Left lung (tissue), 4 donors: ENCODE measurements at regions not wholly inside any gene's neighbourhood (a gene's known extent, or its start where the extent isn't known, plus 50 kb on each side); places are given as distances from the start of the nearest gene placed in this dataset.

Experiments
- ATAC-seq: fragments of 200-7000 bp; cut with Tn5 transposase; one replicate; pipeline ENCODE4 v1.9.1; 2020; ENCODE audit warnings: moderate library complexity
- DNase-seq, 4 donors: peaks; one replicate each; pipeline ENCODE4 v3.0.0-alpha.2; 2013 to 2020
- H3K27ac ChIP-seq, 2 donors: fragments of 200-600 bp; sonication (generic) in 1 of 2; one replicate each; pipeline versions ENCODE4 v1.5.0 to v1.8.0; 2020 to 2021
- H3K27me3 ChIP-seq, 2 donors: fragments of 200-600 bp; sonication (generic) in 1 of 2; one replicate each; pipeline versions ENCODE4 v1.5.0 to v1.8.0; 2020 to 2021
- H3K36me3 ChIP-seq, 2 donors: fragments of 200-600 bp; sonication (generic) in 1 of 2; one replicate each; pipeline versions ENCODE4 v1.5.0 to v1.8.0; 2020 to 2021
- H3K4me1 ChIP-seq, 2 donors: fragments of 200-600 bp; one replicate each; pipeline ENCODE4 v1.8.0; 2021
- H3K4me3 ChIP-seq, 2 donors: fragments of 200-600 bp; sonication (generic) in 1 of 2; one replicate each; pipeline versions ENCODE4 v1.5.0 to v1.8.0; 2020 to 2021; ENCODE audit warnings: mild to moderate bottlenecking in 1 of 2
- H3K9me3 ChIP-seq, 2 donors: fragments of 200-600 bp; sonication (generic) in 1 of 2; one replicate each; pipeline versions ENCODE4 v1.5.0 to v1.8.0; 2020 to 2021
- CTCF ChIP-seq, 2 donors: fragments of 200-600 bp; sonication (generic) in 1 of 2; IDR thresholded peaks; one replicate each; pipeline versions ENCODE4 v1.5.0 to v1.8.0; 2021; ENCODE audit warnings: antibody characterized with exemption in 2 of 2
- intact Hi-C, 2 donors: fragments of 100-400 bp; cut with DNase I; formaldehyde crosslinking; loops; one replicate each; pipeline versions ENCODE4 v1.11.2 to v1.14.2; 2022
- donor health status: DM: no; HTN: yes; CAD: no.
- donor health status: DM: no; HTN: no; CAD: no.

DNA sequence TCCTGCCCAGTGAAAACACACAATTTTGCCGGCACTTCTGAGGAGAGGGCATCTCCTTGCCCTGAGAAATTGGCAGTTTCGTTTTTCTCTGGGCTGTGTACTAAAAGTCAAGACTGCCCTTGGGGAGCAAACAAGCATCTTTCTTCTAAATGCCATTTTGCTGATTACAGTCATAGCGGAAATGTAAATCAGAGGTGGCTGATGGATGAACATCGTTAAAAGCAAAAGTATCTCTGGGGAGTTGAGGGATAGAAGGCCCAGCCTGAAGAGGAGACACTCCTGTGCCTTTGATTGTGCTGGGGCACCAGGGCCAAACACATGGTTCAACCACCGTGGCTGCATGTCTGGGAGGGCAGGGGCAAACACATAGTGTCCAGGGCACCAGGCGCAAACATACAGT, 49.8 kb downstream of the ABCC12 start:
- Histone ChIP-seq H3K27ac (no peak overlapping the region), H3K36me3 (no peaks in the 10 kb centered on the region), H3K4me1 (no peaks in the 10 kb centered on the region), H3K4me3 (no peak overlapping the region), H3K9me3 (no peaks in the 10 kb centered on the region), H3K27me3 (no peaks in the 10 kb centered on the region)
- intact Hi-C loops = no loop called here
- no peak for TF ChIP-seq CTCF (IDR thresholded peaks at IDR 0.05)
- ATAC-seq (no peak), DNase-seq (no peak)

GRCh38 chr16:48105456-48105855, 50.3 kb downstream of the ABCC12 start:
- Histone ChIP-seq H3K4me3 (no peak overlapping the region), H3K4me1 (no peaks in the 10 kb centered on the region), H3K36me3 (no peaks in the 10 kb centered on the region), H3K27me3 (no peaks in the 10 kb centered on the region), H3K27ac (no peak overlapping the region), H3K9me3 (no peaks in the 10 kb centered on the region)
- intact Hi-C loops = no loop called here
- TF ChIP-seq CTCF (IDR thresholded peaks at IDR 0.05) = no peak
- no peak for ATAC-seq
- no peak for DNase-seq

DNA sequence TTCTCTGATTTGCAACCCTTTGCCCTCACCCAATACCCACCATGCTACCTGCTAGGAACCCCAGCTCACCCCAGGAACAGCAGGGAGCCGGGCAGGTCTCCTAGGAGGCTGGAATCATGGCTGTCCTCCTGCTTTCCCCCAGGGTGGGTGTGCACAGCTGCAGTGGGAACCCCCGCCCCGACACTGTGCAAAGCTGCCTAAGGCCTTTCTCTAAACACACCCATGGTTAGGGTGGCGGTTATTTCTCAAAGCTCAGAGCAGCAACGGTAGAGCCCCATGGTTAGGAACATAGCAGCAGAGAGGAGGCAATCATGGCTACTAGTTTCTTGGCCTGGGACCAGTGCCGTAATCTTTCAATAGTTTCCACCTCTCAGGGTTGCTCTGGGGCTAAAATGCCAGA, 52.2 kb downstream of the ABCC12 start:
- no peak for ATAC-seq
- H3K27ac ChIP-seq = no peak overlapping the region

DNA sequence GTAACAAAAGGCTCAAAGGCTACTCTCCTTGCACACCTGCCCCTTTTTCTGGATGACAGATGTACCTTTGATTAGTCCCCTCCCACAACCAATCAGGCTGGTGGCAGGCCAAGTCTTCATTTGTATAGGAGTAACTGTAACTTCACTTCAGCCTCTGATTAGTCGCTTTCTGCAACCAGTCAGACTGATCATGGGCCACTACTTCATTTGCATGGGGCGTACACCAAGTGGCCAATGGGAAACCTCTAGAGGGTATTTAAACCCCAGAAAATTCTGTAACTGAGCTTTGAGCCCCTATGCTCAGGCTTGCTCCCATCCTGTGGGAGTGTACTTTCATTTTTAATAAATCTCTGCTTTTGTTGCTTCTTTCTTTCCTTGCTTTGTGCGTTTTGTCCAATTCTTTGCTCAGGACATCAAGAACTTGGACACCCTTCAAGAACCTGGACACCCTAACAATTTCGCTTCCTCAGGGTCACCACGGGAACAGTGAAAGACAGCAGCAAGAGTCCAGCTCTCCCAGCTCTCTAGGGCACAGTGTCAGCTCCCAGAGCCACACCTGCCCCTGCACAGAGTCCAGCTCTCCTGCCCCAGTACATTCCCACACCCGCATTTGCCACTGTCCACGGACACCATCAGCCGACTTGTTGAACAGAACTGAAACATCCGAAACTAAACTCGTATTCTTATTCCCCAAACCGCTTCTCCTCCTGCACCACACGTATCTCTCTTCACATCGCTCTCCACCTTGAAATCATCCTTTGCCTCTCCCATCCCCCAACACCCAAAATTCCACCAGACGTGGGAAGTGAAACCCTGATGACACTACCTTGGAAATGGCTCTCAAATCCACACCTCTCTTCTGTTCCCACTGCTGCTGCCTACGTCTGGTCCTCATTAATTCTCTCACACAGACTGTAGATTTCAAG, 53.4 kb downstream of the ABCC12 start:
- Histone ChIP-seq H3K36me3 (no peaks in the 10 kb centered on the region), H3K27ac (no peak overlapping the region), H3K27me3 (no peaks in the 10 kb centered on the region), H3K4me1 (no peaks in the 10 kb centered on the region), H3K4me3 (no peak overlapping the region), H3K9me3 (no peaks in the 10 kb centered on the region)
- TF ChIP-seq CTCF (IDR thresholded peaks at IDR 0.05) = no peak
- intact Hi-C loops = no loop called here
- ATAC-seq = no peak
- DNase-seq = no peak

More for the DNA sequence above, 52.2 kb downstream of the ABCC12 start:
- no peaks in the 10 kb centered on the region for H3K27me3 ChIP-seq
- intact Hi-C loops = no loop called here
- DNase-seq = no peak
- no peak for TF ChIP-seq CTCF (IDR thresholded peaks at IDR 0.05)
- no peak overlapping the region for H3K4me3 ChIP-seq
- no peaks in the 10 kb centered on the region for H3K9me3 ChIP-seq
- no peaks in the 10 kb centered on the region for H3K4me1 ChIP-seq
- no peaks in the 10 kb centered on the region for H3K36me3 ChIP-seq

DNA sequence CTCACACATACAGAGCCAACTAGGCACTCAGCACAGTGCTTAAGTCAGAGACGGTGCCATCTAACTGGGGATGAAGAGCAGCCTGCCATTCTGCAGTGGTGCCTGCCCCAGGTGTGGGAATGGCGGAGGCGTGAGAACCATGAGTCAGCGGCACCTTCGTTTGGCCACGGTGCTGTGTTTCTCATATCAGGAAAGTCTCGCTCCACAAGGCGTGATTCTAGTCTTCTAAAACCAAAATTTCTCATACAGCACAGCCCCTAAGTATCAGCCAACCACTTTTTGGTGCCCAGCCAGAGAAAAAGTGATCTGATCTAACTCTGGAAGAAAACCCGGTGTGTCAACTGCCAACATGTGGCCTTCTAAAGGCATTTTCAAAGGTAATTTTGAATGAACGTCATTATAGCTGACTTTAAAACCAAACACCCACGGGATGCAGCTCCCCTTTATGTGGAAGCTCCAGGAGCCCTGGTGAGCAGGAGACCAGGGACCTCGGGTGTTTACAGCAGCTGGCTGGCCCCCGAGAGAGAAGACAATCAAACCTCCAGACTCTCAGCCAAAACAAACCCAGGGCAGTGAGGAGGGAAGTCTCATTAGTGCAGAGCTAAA, 54.6 kb downstream of the ABCC12 start:
- TF ChIP-seq CTCF (IDR thresholded peaks at IDR 0.05) = no peak
- H3K4me3 ChIP-seq = no peak overlapping the region
- H3K27me3 ChIP-seq = no peaks in the 10 kb centered on the region
- no peaks in the 10 kb centered on the region for H3K4me1 ChIP-seq
- H3K9me3 ChIP-seq = no peaks in the 10 kb centered on the region
- DNase-seq = no peak
- intact Hi-C loops = no loop called here
- no peaks in the 10 kb centered on the region for H3K36me3 ChIP-seq
- H3K27ac ChIP-seq = no peak overlapping the region
- no peak for ATAC-seq
